GM23338 (cell line): ENCODE measurements at regions not wholly inside any gene's neighbourhood (a gene's known extent, or its start where the extent isn't known, plus 50 kb on each side); places are given as distances from the start of the nearest gene placed in this dataset.

Experiments used
- CTCF ChIP-seq, 2 experiments: fragments of 200-600 bp in 1 of 2; sonication (generic) in 1 of 2; conservative IDR thresholded peaks; 2 replicates each; pipeline versions ENCODE4 v1.5.1 to v1.6.1; 2016 to 2017; ENCODE audit warnings: antibody characterized with exemption in 2 of 2, low read depth in 2 of 2, mild to moderate bottlenecking in 2 of 2, moderate library complexity in 1 of 2
- JUNB ChIP-seq: IDR thresholded peaks from one replicate; pipeline ENCODE4 v1.6.1; 2016; ENCODE audit warnings: antibody characterized with exemption; ENCODE audit not compliant: unreplicated experiment

DNA sequence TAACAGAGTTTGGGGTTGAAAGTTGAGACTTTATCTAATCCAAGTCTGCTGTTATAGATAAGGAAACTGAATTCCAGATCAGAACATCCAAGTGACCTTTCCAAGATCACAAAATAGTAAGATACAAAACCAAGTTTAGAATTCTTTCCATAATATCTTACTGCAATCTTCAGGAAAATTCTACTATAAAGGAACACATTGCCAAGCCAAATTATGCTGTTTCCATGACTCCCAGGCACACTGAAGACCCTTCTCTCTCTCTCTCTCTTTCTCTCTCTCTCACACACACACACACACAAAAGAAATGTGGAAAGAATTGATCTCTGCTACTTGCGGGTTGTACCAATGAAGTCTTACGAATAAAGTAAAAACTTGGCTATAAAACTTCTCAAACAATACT, 398.4 kb downstream of the METTL4 start:
- no peak for TF ChIP-seq CTCF (conservative IDR thresholded peaks at IDR 0.05; ENCODE audit: low read depth in 2 of 2)
- TF ChIP-seq JUNB, result no peak
